SIG-M5 treated with dmso at 0.1 percent for 504 hours (cell line): ENCODE measurements at regions not wholly inside any gene's neighbourhood (a gene's known extent, or its start where the extent isn't known, plus 50 kb on each side); places are given as distances from the start of the nearest gene placed in this dataset.
"Not testable (repeated sequence)": the region's sequence is repeated elsewhere in the genome, so short reads cannot be mapped to it uniquely, and the experiment has no call there.

ENCODE experiments used
- DNase-seq: peaks from one replicate; lab custom pipeline; 2025; ENCODE audit not compliant: unreplicated experiment; lab: John Stamatoyannopoulos, UW

DNA sequence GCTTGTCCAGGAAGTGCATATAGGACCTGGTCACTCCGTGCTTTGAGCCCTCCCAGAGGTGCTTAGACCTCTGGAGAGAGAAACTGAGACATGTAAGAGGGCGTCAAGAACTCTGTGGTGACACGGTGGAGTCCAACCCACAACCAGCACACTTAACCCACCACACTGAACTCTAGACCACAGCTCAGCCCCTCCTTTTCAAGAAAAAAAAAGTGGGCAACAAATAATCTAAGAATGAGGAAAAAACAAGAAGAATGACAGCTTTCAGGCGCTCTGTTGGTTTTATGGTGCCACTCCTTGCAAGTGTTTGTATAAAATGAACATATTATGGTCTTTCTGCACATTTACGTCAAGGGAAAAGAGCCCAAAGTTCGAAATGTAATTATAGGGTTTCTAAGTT is 50.2 kb upstream of the SNAPC3 start:
- DNase-seq: no peak

DNA sequence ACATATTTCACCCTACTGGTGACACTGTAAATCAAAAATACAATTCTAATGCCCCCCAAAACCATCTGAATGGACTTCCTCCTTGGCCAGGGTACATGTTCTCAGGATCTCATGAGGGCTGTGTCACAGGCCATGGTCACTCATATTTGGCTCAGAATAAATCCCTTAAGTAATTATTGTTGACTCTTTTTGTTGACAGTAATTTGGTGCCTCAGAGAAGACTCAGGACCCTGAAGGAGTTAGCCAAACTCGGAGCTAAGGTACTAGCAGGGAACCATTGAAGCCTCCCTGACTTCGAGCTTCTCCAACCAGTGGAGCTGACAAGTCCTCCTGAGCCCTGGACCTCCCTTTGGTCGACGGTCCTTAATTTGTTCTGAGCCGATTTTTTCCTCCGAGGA is 51.2 kb upstream of the SNAPC3 start:
- no peak for DNase-seq

DNA sequence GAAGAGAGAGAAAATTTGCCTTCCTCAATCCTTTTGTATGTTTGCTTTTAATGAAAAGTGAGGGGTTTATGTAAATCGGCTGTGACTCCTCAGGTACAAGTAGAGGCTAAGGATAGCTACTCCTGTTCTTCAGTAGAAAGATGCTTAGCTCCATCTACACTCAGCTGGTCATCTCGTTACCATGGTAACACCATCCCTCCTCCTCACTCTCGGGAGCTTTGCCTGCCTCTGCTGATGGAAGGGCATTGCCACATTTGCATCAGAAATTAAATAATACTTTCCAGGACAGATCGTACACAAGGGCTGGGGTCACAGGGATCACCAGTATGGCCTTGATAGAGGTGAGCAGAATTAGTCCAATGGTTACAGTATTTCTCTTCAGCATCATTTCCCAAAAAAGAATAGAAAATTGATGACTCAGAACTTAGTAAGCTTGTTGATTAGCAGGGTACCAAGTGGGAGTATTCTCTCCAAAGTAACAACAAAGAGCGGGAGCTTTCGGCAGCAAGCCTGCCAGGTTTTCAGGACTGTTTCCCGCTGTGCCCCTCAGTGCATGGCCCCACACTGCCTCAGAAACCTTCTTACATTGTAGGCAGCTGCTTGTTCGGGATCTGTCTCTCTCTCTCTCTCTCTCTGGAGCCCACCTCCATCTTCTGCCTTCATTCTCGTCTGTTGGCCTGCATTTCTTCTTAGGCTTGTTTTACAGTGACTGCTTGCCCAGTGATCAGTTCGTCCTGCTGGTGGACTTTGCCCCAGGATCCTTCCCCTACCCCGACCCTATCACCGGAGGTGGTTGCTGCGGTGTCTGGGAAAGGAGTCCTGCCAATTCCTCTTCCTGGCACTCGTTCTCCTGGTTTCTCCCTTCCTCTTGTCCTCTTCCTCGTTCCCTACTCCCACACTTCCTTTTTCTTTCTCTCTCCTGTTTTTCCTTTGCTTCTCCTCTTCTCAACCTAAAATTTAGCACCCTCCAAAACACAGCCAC is 51.9 kb upstream of the SNAPC3 start:
- DNase-seq: no peak

DNA sequence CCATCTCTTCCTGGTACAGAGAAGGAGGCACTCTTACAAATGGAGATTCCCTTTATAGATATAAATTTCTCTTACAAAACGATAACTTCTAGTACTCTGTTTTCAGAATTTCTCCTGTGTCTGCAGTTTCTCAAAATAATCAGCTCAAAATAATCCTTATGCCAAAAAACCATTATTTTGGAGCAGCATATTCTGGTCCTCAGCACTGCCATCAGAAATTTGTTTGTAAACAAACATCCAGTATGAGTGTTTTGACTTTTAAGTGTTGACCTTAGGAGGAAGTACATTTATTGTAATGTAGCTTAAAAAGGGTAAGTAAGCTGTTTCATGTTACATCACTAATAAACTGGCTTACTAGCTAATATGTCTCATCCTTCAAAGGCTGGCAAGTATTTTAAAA is 52.8 kb upstream of the SNAPC3 start:
- no peak for DNase-seq

DNA sequence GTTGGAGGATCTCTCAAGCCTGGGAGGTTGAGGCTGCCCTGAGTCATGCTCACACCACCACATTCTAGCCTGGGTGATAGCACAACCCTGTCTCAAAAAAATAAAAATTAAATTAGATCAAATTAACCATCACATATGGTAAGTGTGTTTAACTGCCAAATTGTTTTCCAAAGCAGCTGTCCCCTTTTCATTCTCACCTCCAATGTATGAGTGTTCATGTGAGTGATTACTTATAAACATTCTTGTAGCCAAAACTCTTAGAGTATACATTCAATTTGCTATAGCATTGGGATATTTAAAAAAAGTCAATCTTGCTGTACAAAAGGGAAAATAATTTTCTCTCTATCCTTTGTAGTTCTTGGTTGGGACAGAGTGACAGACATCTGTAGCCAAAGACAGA is 53.4 kb upstream of the SNAPC3 start:
- no peak for DNase-seq

DNA sequence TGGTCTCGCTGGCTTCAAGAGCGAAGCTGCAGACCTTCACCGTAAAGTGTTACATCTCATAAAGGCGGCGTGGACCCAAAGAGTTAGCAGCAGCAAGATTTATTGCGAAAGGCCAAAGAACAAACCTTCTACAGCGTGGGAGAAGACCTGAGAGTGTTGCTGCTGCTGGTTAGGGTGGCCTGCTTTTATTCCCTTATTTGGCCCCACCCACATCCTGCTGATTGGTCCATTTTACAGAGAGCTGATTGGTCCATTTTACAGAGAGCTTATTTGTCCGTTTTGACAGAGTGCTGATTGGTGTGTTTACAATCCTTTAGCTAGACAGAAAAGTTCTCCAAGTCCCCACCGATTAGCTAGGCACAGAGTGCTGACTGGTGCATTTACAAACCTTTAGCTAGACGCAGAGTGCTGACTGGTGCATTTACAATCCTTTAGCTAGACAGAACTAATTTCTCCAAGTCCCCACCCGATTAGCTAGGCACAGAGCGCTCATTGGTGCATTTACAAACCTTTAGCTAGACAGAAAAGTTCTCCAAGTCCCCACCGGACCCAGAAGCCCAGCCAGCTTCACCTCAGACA is 57.6 kb upstream of the SNAPC3 start:
- not testable (repeated sequence) for DNase-seq

DNA sequence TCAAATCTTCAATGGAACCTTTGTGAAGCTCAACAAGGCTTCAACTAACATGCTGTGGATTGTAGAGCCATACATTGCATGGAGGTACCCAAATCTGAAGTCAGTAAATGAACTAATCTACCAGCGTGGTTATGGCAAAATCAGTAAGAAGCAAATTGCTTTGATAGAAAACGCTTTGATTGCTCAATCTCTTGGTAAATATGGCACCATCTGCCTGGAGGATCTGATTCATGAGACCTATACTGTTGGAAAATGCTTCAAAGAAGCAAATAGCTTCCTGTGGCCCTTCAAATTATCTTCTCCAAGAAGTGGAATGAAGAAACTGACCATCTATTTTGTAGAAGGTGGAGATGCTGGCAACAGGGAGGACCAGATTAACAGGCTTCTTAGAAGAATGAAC is 54.7 kb upstream of the TTC39B start:
- no peak for DNase-seq

DNA sequence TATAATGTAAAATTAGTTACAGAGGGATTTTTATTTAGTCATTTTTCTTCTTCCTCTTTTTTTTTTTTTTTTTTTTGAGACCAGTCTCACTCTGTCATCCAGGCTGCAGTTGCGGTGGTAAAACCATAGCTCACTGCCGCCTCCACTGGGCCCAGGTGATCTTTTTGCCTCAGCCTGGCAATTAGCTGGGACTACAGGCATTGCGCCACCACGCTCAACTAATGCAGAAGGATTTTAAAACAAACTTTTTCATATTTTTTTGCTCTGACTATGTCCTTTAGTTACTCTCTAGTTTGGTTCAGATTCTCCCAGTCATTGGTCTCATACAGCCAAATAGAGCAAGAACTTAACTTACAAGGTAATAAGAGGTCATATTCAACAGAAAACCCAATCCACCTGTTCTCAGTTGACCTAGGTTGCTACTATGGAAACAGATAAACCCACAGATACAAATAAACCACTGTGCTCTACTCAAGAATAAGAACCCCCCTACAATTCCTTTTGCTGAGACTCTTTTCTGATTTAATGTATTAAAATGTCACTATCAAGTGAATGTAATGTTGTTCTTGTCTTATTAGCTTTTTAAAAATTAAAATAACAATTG is 50.1 kb upstream of the TTC39B start:
- peak; percentile 63 for DNase-seq
